ENCODE measurements at regions not wholly inside any gene's neighbourhood (a gene's known extent, or its start where the extent isn't known, plus 50 kb on each side); places are given as distances from the start of the nearest gene placed in this dataset.

- Histone ChIP-seq H3K27me3 (replicated peaks; ENCODE audit: control insufficient read depth, insufficient read depth, low read length) (no peaks in the 10 kb centered on the region), H3K4me1 (no peaks in the 10 kb centered on the region), H3K4me3 (ENCODE audit: low read depth, low read length) (no peak overlapping the region), H3K36me3 (ENCODE audit: control insufficient read depth, insufficient read depth, low read length) (no peaks in the 10 kb centered on the region), H3K9me3 (no peaks in the 10 kb centered on the region)
- Mint-ChIP-seq H3K9me3 (ENCODE audit: unreplicated experiment) (peaks cover under 1% of the 10 kb centered on the region), H3K4me1 (ENCODE audit: low read depth, unreplicated experiment) (no peaks in the 10 kb centered on the region), H3K36me3 (ENCODE audit: insufficient read depth, unreplicated experiment) (no peaks in the 10 kb centered on the region), H3K4me3 (ENCODE audit: unreplicated experiment) (no peak overlapping the region), H3K27me3 (ENCODE audit: insufficient read depth, unreplicated experiment) (no peaks in the 10 kb centered on the region), H3K27ac (ENCODE audit: unreplicated experiment) (no peak overlapping the region)
- ChIA-PET POLR2A (no interaction called here), CTCF (no interaction called here)
- TF ChIP-seq CTCF (IDR thresholded peaks at IDR 0.05; ENCODE audit: insufficient read depth in 1 of 2, low read depth in 1 of 2, low read length in 1 of 2, severe bottlenecking in 1 of 2, unreplicated experiment in 1 of 2): no peak
- DNase-seq: no peak
- no TSS peak for BruUV-seq (replicated peaks)
- intact Hi-C loops (cut with micrococcal nuclease; ENCODE audit: unreplicated experiment): no loop called here
Observed at GRCh38 chr4:89653012-89653411, 183.9 kb downstream of the SNCA start.

GRCh38 chr4:89645482-89645881, 191.5 kb downstream of the SNCA start:
- BruUV-seq (replicated peaks): no TSS peak
- no peak for TF ChIP-seq CTCF (IDR thresholded peaks at IDR 0.05; ENCODE audit: insufficient read depth in 1 of 2, low read depth in 1 of 2, low read length in 1 of 2, severe bottlenecking in 1 of 2, unreplicated experiment in 1 of 2)
- H3K36me3 ChIP-seq (ENCODE audit: control insufficient read depth, insufficient read depth, low read length): no peaks in the 10 kb centered on the region
- Mint-ChIP-seq H3K4me3 (ENCODE audit: unreplicated experiment) (no peak overlapping the region), H3K27ac (ENCODE audit: unreplicated experiment) (no peak overlapping the region), H3K27me3 (ENCODE audit: insufficient read depth, unreplicated experiment) (no peaks in the 10 kb centered on the region), H3K9me3 (ENCODE audit: unreplicated experiment) (peaks cover 11% of the 10 kb centered on the region), H3K36me3 (ENCODE audit: insufficient read depth, unreplicated experiment) (peaks cover 6% of the 10 kb centered on the region), H3K4me1 (ENCODE audit: low read depth, unreplicated experiment) (no peaks in the 10 kb centered on the region)
- peaks cover 5% of the 10 kb centered on the region; the same call in 1 of the 2 replicates for H3K4me1 ChIP-seq
- ChIA-PET POLR2A (no interaction called here), CTCF (interaction anchor here (0.9 to 1.0 kb wide), 2 partner anchors 160 to 253 kb away, joined by 3 to 4 read pairs; no protein-coding TSS in a partner anchor)
- H3K27me3 ChIP-seq (replicated peaks; ENCODE audit: control insufficient read depth, insufficient read depth, low read length): no peaks in the 10 kb centered on the region
- H3K9me3 ChIP-seq: no peaks in the 10 kb centered on the region
- DNase-seq: peak in 1 of 2 experiments; percentile 24
- intact Hi-C loops (cut with micrococcal nuclease; ENCODE audit: unreplicated experiment): loop anchor here (10.0 kb wide), 1 partner anchor 189 kb away; the partner anchor contains the start of gene SNCA
- no peak overlapping the region for H3K4me3 ChIP-seq (ENCODE audit: low read depth, low read length)

- Mint-ChIP-seq H3K36me3 (ENCODE audit: insufficient read depth, unreplicated experiment) (peaks cover 6% of the 10 kb centered on the region), H3K9me3 (ENCODE audit: unreplicated experiment) (no peaks in the 10 kb centered on the region), H3K27ac (ENCODE audit: unreplicated experiment) (peak overlapping the region; percentile 95), H3K4me1 (ENCODE audit: low read depth, unreplicated experiment) (no peaks in the 10 kb centered on the region), H3K27me3 (ENCODE audit: insufficient read depth, unreplicated experiment) (no peaks in the 10 kb centered on the region), H3K4me3 (ENCODE audit: unreplicated experiment) (peak overlapping the region; percentile 75)
- Histone ChIP-seq H3K36me3 (ENCODE audit: control insufficient read depth, insufficient read depth, low read length) (no peaks in the 10 kb centered on the region), H3K4me1 (peaks cover 7% of the 10 kb centered on the region; the same call in 1 of the 2 replicates), H3K9me3 (no peaks in the 10 kb centered on the region), H3K27me3 (replicated peaks; ENCODE audit: control insufficient read depth, insufficient read depth, low read length) (no peaks in the 10 kb centered on the region), H3K4me3 (ENCODE audit: low read depth, low read length) (peak overlapping the region; percentile 8; the same call in 1 of the 2 replicates)
- POLR2A ChIA-PET: interaction anchor here (0.8 kb wide), 1 partner anchor 54 kb away, joined by 3 read pairs; no protein-coding TSS in a partner anchor
- TF ChIP-seq CTCF (IDR thresholded peaks at IDR 0.05; ENCODE audit: insufficient read depth in 1 of 2, low read depth in 1 of 2, low read length in 1 of 2, severe bottlenecking in 1 of 2, unreplicated experiment in 1 of 2): no peak
- intact Hi-C loops (cut with micrococcal nuclease; ENCODE audit: unreplicated experiment): loop anchor here (1.0 to 10.0 kb wide), 3 partner anchors 51 to 257 kb away; partner anchors contain the start of gene SNCA
- no TSS peak for BruUV-seq (replicated peaks)
- CTCF ChIA-PET: interaction anchor here (0.8 to 1.5 kb wide), 13 partner anchors 16 to 477 kb away, joined by 3 to 12 read pairs (median 4); no protein-coding TSS in a partner anchor
- DNase-seq: no peak
Observed at GRCh38 chr4:89641367-89641687, 195.6 kb downstream of the SNCA start.
